ENCODE measurements at regions not wholly inside any gene's neighbourhood (a gene's known extent, or its start where the extent isn't known, plus 50 kb on each side); places are given as distances from the start of the nearest gene placed in this dataset.
A peak's percentile ranks its signal among the peaks of the same experiment; 100 is the strongest.

GRCh38 chr9:111163716-111164389 is 125.6 kb upstream of the LPAR1 start:
- no peak overlapping the region for H3K4me3 ChIP-seq (ENCODE audit: low read depth, low read length)
- TF ChIP-seq, protein P1, sequence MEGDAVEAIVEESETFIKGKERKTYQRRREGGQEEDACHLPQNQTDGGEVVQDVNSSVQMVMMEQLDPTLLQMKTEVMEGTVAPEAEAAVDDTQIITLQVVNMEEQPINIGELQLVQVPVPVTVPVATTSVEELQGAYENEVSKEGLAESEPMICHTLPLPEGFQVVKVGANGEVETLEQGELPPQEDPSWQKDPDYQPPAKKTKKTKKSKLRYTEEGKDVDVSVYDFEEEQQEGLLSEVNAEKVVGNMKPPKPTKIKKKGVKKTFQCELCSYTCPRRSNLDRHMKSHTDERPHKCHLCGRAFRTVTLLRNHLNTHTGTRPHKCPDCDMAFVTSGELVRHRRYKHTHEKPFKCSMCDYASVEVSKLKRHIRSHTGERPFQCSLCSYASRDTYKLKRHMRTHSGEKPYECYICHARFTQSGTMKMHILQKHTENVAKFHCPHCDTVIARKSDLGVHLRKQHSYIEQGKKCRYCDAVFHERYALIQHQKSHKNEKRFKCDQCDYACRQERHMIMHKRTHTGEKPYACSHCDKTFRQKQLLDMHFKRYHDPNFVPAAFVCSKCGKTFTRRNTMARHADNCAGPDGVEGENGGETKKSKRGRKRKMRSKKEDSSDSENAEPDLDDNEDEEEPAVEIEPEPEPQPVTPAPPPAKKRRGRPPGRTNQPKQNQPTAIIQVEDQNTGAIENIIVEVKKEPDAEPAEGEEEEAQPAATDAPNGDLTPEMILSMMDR (IDR thresholded peaks at IDR 0.05; ENCODE audit: insufficient read depth, low read length), result no peak
- DNase-seq (ENCODE audit: low read depth), result peak; percentile 44

DNA sequence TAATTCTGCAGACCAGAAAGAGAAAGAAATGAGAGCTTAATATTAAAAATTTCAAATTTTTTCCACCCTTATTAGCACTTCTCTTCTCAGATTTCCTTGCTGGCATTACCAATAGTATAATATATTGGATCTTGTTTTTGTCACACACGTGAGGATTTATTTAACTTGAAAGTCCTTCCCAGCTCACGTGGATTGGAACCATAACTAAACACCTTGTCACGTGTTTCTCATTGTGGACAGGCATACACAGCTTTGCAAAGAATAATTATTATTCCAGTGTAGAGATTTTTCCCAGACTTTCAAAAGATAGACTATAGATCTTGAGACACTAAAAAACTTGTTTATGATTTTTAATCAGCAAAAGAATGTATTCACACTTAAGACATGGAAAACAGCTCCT is 123.8 kb upstream of the LPAR1 start:
- TF ChIP-seq, protein P1 (IDR thresholded peaks at IDR 0.05; ENCODE audit: insufficient read depth, low read length), result no peak
- H3K4me3 ChIP-seq (ENCODE audit: low read depth, low read length), result no peak overlapping the region
- DNase-seq (ENCODE audit: low read depth), result no peak

DNA sequence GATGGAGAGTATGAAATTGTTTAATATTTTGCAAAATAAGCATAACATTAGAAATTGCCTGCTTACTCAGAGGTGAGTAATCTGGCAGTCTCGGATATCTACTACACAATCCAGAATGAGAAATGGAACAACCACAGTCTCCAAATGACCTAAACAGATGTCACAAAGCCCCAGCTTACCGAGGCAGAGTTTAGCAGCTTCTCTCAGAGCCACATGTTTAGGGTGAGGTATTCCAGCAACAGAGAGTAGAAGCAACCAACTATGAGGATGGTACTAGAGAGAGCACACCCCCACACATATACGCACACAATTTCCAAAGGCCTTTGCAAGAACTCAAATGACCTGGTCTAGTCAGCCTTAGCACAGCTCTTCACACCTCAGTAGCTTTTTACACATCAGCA is 122.7 kb upstream of the LPAR1 start:
- H3K4me3 ChIP-seq (ENCODE audit: low read depth, low read length), result no peak overlapping the region
- TF ChIP-seq, protein P1 (IDR thresholded peaks at IDR 0.05; ENCODE audit: insufficient read depth, low read length), result no peak
- peak; percentile 81 for DNase-seq (ENCODE audit: low read depth)

DNA sequence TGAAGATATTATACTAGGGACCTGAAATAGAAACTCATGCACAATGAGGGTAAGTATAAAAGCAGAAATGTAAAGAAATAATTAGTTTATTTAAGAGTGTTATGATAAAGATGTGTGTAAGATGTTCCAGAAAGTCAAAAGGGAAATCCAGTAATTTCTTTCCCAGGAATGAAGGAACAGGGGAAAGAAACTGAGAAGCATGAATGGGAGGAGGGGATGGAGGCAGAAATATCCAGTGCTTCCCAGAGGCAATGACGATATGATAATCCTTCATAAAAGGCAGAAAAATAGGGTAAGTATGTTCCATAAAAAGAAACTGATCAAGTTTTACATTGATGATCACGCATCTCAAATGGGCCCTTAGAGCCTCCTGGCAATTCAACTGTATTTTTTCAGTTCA is 120.7 kb upstream of the LPAR1 start:
- no peak overlapping the region for H3K4me3 ChIP-seq (ENCODE audit: low read depth, low read length)
- DNase-seq (ENCODE audit: low read depth), result no peak
- TF ChIP-seq, protein P1 (IDR thresholded peaks at IDR 0.05; ENCODE audit: insufficient read depth, low read length), result no peak

DNA sequence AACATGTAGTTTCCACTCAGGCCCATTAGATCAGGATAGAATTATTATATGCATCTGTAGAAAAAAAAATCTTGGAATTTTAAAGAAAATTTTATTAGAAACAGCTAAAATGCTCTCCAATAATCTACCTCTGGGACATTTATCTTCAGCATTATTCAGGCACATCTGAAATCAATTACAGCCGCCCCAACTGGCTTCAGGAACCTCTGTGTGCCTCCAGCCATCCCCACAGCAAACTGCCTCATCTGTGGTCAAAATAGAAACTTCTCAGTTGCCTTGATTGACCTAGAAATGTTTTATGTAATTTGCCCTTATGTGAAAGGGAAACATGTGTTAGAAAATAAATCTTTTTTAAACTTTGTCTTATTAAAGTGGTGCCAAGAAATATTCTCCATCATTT is 120.1 kb upstream of the LPAR1 start:
- DNase-seq (ENCODE audit: low read depth), result peak; percentile 77
- TF ChIP-seq, protein P1 (IDR thresholded peaks at IDR 0.05; ENCODE audit: insufficient read depth, low read length), result no peak
- H3K4me3 ChIP-seq (ENCODE audit: low read depth, low read length), result no peak overlapping the region

DNA sequence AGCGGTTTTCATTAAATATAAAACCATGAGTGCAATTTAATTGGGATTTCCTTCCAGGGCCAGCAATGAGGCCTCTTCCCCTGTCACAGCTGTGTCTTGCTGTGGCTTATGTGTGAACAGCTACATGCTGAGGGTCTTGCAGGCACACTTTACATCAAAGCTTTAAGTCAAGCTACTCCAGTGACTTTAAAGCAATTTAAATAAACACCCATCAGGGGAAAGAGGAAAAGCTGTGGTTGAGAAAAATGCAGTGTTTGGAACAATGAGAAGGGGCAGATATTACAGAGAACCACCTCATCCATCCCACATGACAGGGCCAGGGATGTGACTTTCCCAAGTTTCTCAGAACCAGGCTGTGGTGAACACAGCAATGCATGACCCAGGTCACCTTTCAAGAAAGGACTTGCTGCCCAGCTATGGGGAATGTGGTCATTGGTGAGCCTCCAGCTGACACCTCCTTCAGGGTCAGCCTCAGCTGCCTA is 115.9 kb upstream of the LPAR1 start:
- no peak for DNase-seq (ENCODE audit: low read depth)
- TF ChIP-seq, protein P1 (IDR thresholded peaks at IDR 0.05; ENCODE audit: insufficient read depth, low read length), result no peak
- H3K4me3 ChIP-seq (ENCODE audit: low read depth, low read length), result no peak overlapping the region

Data from fibroblast of the aortic adventitia (primary cell).